ENCODE measurements at regions not wholly inside any gene's neighbourhood (a gene's known extent, or its start where the extent isn't known, plus 50 kb on each side); places are given as distances from the start of the nearest gene placed in this dataset.

DNA sequence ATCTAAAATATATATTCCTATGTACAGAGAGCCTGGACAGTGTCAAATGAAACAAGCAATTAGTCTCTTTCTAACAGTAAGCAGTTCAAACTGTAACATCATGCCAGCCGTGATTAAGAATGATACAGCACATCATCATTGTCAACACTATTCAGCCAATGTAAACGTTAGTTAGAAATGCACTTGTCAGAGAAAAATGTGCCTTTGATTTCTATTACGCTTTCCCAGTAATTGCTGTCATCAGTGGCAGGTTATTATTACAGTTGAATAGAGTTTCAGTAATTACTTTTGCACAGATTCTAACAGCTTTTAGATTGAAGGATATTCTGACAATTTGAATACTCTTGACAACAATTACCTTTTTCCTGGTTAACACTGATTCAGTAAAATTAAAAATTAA is 1007.1 kb downstream of the SH3BGRL start:
- no TSS peak for BruUV-seq (replicated peaks)
- intact Hi-C loops (cut with micrococcal nuclease), result no loop called here
- CTCF ChIA-PET, result no interaction called here
- H3K4me3 Mint-ChIP-seq (ENCODE audit: unreplicated experiment), result no peak overlapping the region
- H3K27me3 Mint-ChIP-seq (ENCODE audit: insufficient read depth, unreplicated experiment), result peaks cover 12% of the 10 kb centered on the region
- DNase-seq (ENCODE audit: unreplicated experiment), result no peak
- no peak for TF ChIP-seq CTCF (IDR thresholded peaks at IDR 0.05; ENCODE audit: unreplicated experiment)
- no peaks in the 10 kb centered on the region for H3K4me1 Mint-ChIP-seq (ENCODE audit: insufficient read depth, unreplicated experiment)
- POLR2A ChIA-PET, result no interaction called here
- no peak overlapping the region for H3K27ac Mint-ChIP-seq (ENCODE audit: low read depth, unreplicated experiment)
- H3K36me3 Mint-ChIP-seq (ENCODE audit: insufficient read depth, unreplicated experiment), result no peaks in the 10 kb centered on the region
- peaks cover 9% of the 10 kb centered on the region for H3K9me3 Mint-ChIP-seq (ENCODE audit: unreplicated experiment)

- TF ChIP-seq CTCF (IDR thresholded peaks at IDR 0.05; ENCODE audit: unreplicated experiment), result peak; percentile 60
- BruUV-seq (replicated peaks), result no TSS peak
- intact Hi-C loops (cut with micrococcal nuclease), result loop anchor here (1.0 kb wide), 2 partner anchors 1198 to 1417 kb away; no protein-coding TSS in a partner anchor
- H3K4me1 Mint-ChIP-seq (ENCODE audit: insufficient read depth, unreplicated experiment), result peaks cover 11% of the 10 kb centered on the region
- CTCF ChIA-PET, result interaction anchor here (0.6 to 3.4 kb wide), 25 partner anchors 11 to 1717 kb away, joined by 3 to 18 read pairs (median 4); no protein-coding TSS in a partner anchor
- peak; percentile 61 for DNase-seq (ENCODE audit: unreplicated experiment)
- peaks cover 7% of the 10 kb centered on the region for H3K9me3 Mint-ChIP-seq (ENCODE audit: unreplicated experiment)
- H3K27me3 Mint-ChIP-seq (ENCODE audit: insufficient read depth, unreplicated experiment), result peaks cover 18% of the 10 kb centered on the region
- H3K4me3 Mint-ChIP-seq (ENCODE audit: unreplicated experiment), result no peak overlapping the region
- H3K36me3 Mint-ChIP-seq (ENCODE audit: insufficient read depth, unreplicated experiment), result no peaks in the 10 kb centered on the region
- POLR2A ChIA-PET, result interaction anchor here (0.6 kb wide), 1 partner anchor 80 kb away, joined by 4 read pairs; no protein-coding TSS in a partner anchor
- H3K27ac Mint-ChIP-seq (ENCODE audit: low read depth, unreplicated experiment), result no peak overlapping the region
Measured at GRCh38 chrX:82218361-82218760, 1016.5 kb downstream of the SH3BGRL start.

- intact Hi-C loops (cut with micrococcal nuclease), result no loop called here
- Mint-ChIP-seq H3K27me3 (ENCODE audit: insufficient read depth, unreplicated experiment) (peaks cover 18% of the 10 kb centered on the region), H3K9me3 (ENCODE audit: unreplicated experiment) (peaks cover 7% of the 10 kb centered on the region), H3K27ac (ENCODE audit: low read depth, unreplicated experiment) (no peak overlapping the region), H3K36me3 (ENCODE audit: insufficient read depth, unreplicated experiment) (no peaks in the 10 kb centered on the region), H3K4me1 (ENCODE audit: insufficient read depth, unreplicated experiment) (peaks cover 11% of the 10 kb centered on the region), H3K4me3 (ENCODE audit: unreplicated experiment) (no peak overlapping the region)
- DNase-seq (ENCODE audit: unreplicated experiment), result no peak
- TF ChIP-seq CTCF (IDR thresholded peaks at IDR 0.05; ENCODE audit: unreplicated experiment), result no peak
- CTCF ChIA-PET, result interaction anchor here (0.6 to 3.4 kb wide), 19 partner anchors 10 to 1427 kb away, joined by 3 to 18 read pairs (median 4); no protein-coding TSS in a partner anchor
- BruUV-seq (replicated peaks), result no TSS peak
- POLR2A ChIA-PET, result no interaction called here
Measured at GRCh38 chrX:82219129-82219528, 1017.2 kb downstream of the SH3BGRL start.

- no peaks in the 10 kb centered on the region for H3K9me3 Mint-ChIP-seq (ENCODE audit: unreplicated experiment)
Measured at GRCh38 chrX:82224961-82225360, 1023.1 kb downstream of the SH3BGRL start.

More at GRCh38 chrX:82224961-82225360, 1023.1 kb downstream of the SH3BGRL start:
- Mint-ChIP-seq H3K27ac (ENCODE audit: low read depth, unreplicated experiment) (no peak overlapping the region), H3K4me1 (ENCODE audit: insufficient read depth, unreplicated experiment) (no peaks in the 10 kb centered on the region), H3K27me3 (ENCODE audit: insufficient read depth, unreplicated experiment) (no peaks in the 10 kb centered on the region), H3K4me3 (ENCODE audit: unreplicated experiment) (no peak overlapping the region), H3K36me3 (ENCODE audit: insufficient read depth, unreplicated experiment) (no peaks in the 10 kb centered on the region)
- TF ChIP-seq CTCF (IDR thresholded peaks at IDR 0.05; ENCODE audit: unreplicated experiment), result no peak
- DNase-seq (ENCODE audit: unreplicated experiment), result no peak
- no TSS peak for BruUV-seq (replicated peaks)
- ChIA-PET POLR2A (no interaction called here), CTCF (interaction anchor here (0.6 kb wide), 1 partner anchor 266 kb away, joined by 3 read pairs; no protein-coding TSS in a partner anchor)
- intact Hi-C loops (cut with micrococcal nuclease), result no loop called here
